ENCODE measurements at regions not wholly inside any gene's neighbourhood (a gene's known extent, or its start where the extent isn't known, plus 50 kb on each side); places are given as distances from the start of the nearest gene placed in this dataset.

DNA sequence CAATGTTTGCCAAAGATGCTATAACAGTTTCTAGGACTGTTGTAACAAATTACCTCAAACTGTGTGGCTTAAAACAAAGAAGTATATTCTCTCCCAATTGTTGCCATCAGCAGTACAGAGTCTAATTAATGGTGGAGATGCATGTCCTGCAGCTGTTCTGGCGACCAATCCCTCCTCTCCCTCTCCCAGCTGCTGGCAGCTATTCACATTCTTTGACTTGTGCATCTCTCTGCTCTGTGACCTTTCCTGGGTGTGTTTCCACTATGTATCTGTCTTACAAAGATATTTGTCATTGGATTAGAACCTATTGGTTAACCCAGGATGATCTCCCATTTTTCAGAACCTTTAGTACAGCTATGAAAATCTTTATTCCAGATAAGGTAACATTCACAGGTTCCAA is 561.7 kb upstream of the POM121L12 start:
- no peak for DNase-seq

DNA sequence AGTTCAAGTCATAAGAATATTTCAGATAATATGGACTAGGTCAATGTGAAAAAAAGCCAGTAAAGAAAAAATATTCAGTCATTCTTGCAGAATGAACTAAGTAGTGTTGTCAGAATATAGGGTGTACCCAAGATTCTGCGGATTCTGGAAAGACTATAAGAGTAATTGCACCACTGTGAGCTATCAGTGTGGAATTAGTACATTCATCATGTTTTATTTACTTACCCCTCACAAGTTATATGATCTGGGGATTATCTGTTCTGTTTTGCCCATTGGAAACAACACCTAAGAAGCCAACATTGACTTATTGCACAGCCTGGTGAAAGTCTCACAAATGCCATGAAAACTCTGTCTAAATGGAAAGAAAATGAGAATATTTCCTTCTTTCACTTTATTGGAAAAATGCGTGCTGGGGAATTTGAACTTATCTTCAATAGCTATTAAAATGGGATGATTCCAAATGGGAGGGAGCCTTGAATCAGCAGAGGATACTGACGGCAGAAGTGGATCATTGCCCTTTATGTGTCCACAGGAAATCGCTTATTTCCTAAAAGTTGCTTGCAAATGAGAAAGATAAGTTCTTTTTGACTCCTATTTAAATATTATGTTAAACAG is 563.3 kb upstream of the POM121L12 start:
- DNase-seq = no peak

GRCh38 chr7:52465216-52465615 is 570.2 kb upstream of the POM121L12 start:
- no peak for DNase-seq

GRCh38 chr7:52463341-52463740 is 572.1 kb upstream of the POM121L12 start:
- DNase-seq = no peak

DNA sequence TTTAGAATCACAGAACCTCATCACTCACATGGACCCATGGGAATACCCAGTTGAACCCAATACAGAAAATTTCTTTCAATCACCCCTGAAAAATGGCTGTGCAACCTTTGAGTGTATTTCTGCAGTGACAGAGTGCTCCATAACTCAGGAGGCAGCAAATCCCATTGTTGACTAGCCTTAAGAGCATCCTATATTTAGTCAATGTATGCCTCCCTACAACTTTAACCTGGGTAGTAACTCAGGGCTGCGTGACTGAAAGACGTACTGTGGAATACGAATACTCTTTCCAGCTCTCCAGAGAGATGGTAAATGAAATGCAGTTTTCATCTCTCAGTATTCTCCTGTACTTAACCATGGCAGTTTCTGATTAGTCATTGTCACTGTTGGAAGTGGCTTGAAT is 573.0 kb upstream of the POM121L12 start:
- no peak for DNase-seq

GRCh38 chr7:52455571-52455970 is 579.9 kb upstream of the POM121L12 start:
- DNase-seq = no peak

DNA sequence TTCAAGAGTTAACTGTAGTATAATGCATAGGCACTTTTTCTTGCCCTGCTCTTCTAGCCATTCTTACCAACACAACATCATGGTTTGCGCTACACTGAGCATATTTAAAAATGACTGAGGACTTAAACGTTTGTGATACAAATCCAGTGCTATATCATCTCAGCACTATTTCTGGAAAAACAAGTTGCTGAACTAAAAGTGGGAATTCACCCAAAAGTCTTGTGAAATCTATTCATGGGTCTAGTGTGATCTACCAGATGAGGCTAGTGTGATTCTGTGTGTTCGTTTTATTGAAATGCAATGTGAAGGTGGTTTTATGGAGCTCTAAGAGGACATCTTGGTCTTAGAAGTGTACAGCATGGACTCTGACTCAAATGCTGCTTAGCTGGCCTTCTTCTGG is 584.6 kb upstream of the POM121L12 start:
- no peak for DNase-seq

- DNase-seq = no peak
Measured at GRCh38 chr7:52447581-52448180, 587.8 kb upstream of the POM121L12 start.

GRCh38 chr7:52436278-52436677 is 599.2 kb upstream of the POM121L12 start:
- DNase-seq = no peak

DNA sequence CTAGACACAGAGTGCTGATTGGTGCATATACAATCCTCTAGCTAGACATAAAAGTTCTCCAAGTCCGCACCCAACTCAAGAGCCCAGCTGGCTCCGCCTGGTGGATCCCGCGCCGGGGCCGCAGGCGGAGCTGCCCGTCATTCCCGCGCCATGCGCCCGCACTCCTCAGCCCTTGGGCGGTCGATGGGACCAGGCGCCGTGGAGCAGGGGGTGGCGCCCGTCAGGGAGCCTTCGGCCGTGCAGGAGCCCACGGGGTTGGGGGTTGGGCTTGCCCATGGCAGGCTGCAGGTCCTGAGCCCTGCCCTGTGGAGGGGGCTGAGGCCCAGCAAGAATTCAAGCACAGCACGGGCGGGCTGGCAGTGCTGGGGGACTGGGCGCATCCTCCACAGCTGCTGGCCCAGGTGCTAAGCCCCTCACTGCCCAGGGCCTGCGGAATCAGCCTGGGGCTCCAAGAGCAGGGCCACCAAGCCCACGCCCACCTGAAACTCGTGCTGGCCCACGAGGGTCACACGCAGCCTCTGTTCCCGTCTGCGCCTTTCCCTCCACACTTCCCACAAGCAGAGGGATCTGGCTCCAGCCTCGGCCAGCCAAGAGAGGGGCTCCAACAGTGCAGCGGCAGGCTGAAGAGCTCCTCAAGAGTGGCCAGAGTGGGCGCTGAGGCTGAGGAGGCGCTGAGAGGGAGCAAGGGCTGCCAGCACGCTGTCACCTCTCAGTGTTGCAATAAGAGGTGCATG is 604.2 kb upstream of the POM121L12 start:
- no peak for DNase-seq

DNA sequence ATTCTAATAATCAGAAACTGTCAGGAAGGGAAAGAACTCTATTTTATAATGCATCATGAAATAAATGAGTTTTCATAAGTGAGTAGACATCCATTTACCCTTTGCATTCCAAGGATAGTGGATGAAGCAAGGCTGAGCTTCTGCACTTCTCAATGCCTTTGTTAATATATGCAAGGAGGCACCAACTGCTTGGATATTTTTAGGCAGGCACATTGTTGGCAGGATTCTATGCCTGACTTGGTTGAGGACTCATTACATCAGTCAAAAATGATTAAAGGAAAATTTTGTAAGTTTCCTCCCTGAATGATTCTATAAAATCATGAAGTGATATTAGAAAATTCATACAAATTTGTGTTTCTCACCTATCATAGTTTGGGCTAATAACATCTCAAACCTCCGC is 612.2 kb upstream of the POM121L12 start:
- no peak for DNase-seq

DNA sequence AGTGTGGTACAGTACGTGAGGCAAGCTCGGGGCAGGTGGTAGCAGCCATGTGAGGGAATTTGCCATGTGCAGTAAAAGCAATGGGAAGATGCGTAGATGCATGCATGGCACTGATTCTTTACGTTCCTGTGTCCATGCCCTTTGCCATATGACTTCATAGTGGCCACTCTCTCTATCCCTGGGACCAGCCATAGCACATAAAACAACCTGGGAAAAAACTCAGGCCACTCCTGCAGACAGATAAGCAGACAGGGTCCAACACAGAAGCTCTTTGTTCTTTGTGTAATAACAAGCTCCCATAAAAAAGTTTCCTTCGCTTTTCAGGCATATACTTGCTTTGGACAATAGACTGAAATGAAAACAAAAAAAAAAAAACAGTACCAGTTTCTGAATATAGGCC is 622.4 kb upstream of the POM121L12 start:
- no peak for DNase-seq

DNA sequence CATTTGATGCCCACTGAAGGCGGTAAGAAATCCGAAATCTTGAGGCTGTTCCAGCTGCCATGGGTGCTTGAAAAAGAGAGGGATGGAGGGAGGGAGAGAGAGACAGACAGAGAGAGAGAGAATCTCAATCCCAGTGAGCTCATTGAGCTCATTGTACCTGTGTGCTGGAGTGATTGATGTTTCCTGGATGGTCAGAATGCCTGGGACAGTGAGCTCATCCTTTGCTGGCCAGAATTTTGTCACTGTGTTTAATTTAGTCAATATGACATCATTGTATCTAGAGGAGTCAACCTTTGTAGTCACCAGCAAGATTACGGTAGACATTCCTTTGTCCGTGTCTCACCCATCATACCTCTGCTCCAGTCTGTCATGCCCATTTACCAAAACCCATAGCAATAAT is 625.4 kb upstream of the POM121L12 start:
- no peak for DNase-seq

DNA sequence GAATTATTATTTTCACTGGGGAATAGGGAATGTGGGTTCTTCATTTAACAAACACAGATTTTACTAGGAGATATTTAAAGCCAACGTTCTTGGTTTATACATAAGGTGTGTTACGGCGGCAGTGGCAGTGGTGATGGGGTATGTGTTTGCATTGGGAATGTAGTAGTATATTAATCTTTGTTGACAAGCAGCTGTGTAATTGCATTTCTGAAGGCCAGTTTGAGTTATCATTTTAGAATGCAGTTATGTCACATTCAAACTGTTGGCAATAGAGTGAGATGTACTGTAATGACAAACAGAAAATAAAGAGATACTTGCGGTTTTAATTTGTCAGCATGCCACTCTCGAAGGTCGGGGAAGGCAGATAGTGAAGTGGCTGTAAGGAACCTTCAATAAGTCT is 628.6 kb upstream of the POM121L12 start:
- no peak for DNase-seq

GRCh38 chr7:52382731-52383130 is 652.7 kb upstream of the POM121L12 start:
- no peak for DNase-seq

DNA sequence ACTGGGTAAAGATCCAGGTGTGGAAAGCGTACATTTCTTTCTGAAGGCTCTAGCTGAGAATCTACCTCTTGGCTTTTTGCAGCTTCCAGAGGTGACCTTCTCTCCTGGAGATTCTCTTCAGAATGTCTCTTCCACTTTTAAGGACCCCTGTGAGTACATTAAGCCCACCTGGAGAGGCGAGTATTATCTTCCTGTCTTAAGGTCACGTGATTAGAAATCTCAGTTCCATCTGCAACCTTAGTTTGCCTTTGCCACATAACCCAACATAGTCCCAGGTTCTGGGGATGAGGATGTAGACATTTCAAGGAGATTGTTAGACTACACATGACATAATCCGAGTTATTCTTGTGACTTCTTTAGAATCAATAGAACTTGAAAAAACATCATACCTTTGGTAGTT is 665.5 kb upstream of the POM121L12 start:
- DNase-seq = no peak

GRCh38 chr7:52365349-52365748 is 670.1 kb upstream of the POM121L12 start:
- no peak for DNase-seq

- DNase-seq = no peak
Measured at GRCh38 chr7:52362521-52362920, 672.9 kb upstream of the POM121L12 start.

DNA sequence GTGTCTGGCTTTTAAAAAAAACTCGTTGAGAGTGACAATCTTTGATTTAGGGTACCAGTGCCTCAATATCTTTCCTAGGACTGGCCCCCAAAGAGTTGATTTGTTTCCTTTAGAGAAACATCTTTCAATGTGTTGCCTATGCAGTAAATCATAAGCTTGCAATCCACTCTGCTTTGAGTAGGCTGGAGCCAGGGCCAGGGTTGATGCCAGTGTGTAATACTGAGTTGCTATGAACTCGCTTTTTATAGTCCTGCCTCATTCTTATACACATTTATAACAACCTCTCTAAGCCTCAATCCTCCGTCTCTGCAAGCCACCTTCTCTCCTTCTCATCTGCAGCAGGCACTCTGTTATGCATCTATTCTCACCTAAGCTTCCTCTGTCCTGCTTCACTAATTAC is 674.9 kb upstream of the POM121L12 start:
- no peak for DNase-seq

GRCh38 chr7:52355053-52355452 is 680.4 kb upstream of the POM121L12 start:
- no peak for DNase-seq

GRCh38 chr7:52352013-52352981 is 683.1 kb upstream of the POM121L12 start:
- DNase-seq = no peak

GRCh38 chr7:52344015-52344414 is 691.4 kb upstream of the POM121L12 start:
- DNase-seq = no peak

GRCh38 chr7:52340067-52340466 is 695.4 kb upstream of the POM121L12 start:
- DNase-seq = no peak

All from activated CD8-positive, alpha-beta memory T cell treated with anti-CD3 and anti-CD28 coated beads for 24 hours (primary cell).